GM19397 (cell line): ENCODE measurements at regions not wholly inside any gene's neighbourhood (a gene's known extent, or its start where the extent isn't known, plus 50 kb on each side); places are given as distances from the start of the nearest gene placed in this dataset.
"Not testable (repeated sequence)": the region's sequence is repeated elsewhere in the genome, so short reads cannot be mapped to it uniquely, and the experiment has no call there.

ENCODE experiments used
- ATAC-seq: cut with Tn5 transposase; IDR thresholded peaks from one replicate; pipeline ENCODE4 v1.9.1; 2021; ENCODE audit warnings: mild to moderate bottlenecking, moderate library complexity; ENCODE audit not compliant: unreplicated experiment

DNA sequence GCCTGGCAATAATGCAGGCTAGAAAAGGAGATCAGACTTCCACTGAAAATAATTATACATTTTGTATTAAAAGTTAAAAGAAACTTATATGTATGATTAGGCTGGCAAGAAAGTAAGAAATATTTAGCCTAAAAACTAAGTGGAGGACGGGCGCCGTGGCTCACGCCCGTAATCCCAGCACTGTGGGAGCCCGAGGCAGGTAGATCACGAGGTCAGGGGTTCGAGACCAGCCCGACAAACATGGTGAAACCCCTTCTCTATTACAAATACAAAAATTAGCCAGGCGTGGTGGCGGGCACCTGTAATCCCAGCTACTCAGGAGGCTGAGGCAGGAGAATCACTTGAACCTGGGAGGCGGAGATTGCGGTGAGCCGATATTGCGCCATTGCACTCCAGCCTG, 707.0 kb downstream of the C6orf118 start:
- not testable (repeated sequence) for ATAC-seq

DNA sequence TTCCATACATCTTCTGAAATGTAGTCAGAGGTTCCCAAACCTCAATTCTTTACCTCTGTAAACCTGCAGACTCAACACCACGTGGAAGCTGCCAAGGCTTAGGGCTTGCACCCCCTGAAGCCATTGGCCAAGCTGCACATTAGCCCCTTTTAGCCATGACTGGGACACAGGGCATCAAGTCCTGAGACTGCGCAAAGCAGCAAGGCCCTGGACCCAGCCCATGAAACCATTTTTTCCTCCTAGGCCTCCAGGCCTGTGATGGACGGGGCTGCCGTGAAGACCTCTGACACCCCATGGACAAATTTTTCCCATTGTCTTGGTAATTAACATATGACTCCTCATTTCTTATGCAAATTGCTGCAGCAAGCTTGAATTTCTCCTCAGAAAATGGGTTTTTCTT, 727.8 kb downstream of the C6orf118 start:
- ATAC-seq, result no peak

DNA sequence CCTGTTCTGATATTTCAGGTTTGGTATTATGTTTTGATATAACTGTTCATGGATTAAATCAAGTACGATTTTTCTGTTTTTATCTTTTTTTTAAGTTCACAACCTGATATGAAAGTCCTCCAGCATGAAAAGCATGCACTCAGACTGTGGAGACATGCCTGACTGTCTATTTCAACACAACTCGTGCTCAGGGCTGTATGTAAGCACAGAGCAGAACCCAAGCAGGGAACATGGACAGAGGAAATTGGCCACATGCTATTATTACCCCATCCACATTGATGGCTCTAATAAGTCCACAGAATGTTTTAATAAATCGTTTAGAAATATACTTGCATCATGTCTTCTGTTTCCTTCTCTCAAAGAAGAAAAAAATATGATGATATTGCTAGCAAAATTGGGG, 730.4 kb downstream of the C6orf118 start:
- no peak for ATAC-seq

DNA sequence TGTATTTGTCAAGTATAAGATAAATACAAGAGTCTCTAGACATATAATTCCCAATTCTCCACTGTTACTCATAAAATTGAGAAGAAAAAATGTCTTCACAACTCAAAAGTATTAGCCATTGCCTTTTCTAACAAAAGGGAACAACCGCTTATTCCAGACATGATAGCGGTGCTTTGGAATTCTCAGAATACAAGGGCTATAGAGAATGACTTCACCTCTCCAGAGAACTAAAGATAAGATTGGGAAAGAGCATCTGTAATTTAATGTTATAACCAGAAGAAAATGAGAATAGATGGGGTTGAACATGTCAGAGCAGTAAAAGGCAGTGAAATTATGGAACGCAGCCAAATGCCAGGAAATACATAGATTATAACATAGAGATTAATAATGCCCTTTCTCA, 730.8 kb downstream of the C6orf118 start:
- no peak for ATAC-seq

DNA sequence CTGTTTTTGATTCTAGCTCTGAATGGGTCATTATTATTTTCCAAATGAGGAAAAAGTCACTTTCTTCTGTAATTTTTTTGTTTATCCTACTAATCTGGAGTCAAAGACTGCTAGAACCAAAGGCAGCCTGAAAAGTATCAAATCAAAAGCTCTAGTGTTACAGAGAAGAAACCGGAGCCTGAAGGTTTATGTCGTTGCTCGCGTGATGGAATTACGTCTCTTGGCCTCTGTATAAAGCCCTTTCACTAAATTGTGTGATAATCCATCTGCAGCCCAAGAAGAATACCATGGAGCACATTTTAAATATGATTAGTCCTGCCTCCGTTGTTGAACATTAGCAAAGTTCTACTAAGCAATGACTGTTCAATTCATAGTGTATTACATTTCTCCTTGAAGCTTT, 738.6 kb downstream of the C6orf118 start:
- no peak for ATAC-seq

DNA sequence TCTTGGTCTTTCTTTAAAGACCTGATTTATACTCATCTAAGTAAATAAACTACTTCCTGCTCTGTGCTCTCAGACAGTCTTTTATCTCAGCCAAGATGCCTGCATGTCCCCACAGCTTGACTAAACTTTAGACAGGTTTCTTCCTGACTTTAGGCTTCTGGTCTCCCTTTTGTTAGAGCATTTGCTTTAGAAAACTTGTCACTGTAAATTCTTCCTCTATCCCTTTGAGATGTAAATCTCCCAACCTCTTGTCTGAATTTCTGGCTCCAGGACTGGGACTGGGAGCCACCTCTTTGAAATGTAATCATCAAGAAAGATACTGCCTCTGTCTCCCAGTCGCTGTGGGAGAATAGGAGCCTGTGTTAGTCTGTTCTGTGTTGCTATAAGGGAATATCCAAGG, 739.9 kb downstream of the C6orf118 start:
- ATAC-seq, result no peak

DNA sequence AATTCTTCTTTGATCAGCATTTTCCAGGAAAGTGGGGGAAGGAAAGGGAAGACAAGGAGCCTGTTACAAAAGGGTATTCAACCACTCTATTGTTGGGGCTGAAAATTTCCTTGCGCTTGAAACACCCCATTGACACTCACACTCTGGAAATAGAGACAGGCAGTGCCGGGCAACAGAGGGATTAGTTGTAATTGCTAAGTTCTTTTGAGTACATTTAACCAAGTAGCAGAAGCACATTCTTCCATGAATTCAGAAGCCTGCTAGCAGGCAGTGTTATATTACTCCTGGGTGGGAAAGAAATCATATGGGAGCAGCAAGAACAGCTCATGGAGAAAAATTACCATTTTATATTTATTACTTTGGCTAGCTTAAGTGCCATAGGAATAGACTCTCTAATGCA, 745.5 kb downstream of the C6orf118 start:
- ATAC-seq, result no peak

DNA sequence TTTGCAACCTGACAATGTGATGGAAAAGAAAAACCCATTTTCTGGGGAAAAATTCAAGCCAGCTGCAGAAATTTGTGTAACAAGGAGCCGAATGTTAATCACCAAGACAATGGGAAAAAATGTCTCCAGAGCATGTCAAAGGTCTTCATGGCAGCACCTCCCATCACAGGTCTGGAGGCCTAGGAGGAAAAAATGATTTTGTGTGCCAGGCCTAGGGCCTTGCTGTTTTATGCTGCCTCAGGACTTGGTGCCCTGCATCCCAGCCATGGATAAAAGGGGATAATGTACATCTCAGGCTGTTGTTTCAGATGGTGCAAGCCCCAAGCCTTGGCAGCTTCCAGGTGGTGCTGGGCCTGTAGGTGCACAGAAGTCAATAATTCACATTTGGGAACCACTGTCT, 747.7 kb downstream of the C6orf118 start:
- ATAC-seq, result no peak

DNA sequence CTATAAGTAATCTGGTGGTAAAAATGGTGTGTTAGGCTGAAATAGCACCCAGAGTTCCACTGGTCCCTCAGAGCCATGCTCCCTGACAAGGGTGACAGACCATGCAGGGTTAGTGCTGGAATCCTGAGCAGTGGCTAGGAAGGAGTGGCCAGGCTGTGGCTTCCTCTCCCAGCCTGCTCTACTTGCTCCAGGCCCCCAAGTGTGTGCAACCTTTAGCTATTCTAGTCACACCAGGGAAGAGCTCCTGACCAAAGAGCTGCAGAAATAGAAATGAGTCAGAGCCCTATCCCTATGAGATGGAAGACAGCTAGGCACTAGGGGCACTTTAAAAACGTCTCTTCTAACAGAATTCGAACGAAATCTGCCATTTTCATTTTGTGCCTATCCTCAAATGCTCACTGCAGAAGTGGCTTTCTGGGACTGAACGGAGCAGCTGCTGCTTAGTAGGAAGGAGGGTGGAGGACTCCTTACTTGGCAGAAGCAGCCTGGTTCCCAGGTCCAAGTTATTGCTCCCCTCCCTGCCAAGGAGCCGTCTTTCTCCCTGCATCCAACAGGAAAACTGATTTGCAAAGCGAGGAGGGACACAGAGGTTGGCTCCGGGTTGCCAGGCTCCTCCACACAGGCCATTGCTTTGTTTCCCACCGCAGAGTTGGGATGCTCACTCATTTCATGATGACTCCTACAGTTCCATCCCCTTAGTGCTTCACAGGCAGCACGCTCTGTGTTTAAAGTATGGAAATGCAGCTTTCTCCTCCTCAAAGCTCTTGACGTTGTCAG, 754.5 kb downstream of the C6orf118 start:
- ATAC-seq, result no peak

DNA sequence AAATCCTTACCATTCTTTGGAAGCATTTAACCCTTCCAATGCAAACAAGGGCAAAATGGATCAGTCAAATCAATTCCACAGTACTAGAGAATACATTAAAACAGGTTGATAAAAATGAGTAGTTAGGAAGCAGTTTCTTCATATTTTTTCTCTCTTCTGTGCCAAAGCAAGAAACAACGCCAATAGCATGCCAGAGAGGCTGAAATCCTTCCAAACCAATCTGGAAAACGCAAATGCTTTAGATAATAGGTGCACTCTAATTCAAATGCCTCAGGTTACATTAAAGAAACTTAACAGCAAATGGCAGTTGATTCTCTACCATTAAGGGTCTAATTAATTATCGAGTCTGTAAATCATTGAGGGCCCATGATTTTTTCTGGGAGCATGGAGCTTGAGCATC, 755.2 kb downstream of the C6orf118 start:
- no peak for ATAC-seq

DNA sequence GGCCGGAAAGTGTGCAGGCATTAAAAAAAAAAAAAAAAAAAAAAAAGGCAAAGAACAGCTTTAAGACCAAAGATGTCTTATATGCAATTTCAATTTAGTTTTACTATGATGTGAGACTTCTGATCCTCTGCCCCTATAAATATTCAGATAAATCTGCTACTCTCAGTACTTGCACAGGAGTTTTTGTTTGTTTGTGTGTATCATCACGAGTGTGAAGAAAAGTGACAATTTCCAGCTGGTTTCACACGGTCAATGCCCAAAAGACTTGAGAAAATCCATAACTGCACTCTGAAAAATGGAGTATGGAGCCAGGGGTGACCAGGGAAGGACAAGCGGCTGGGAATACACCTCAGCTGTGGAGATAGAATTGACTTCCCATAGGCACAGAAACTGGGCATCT, 757.7 kb downstream of the C6orf118 start:
- no peak for ATAC-seq

DNA sequence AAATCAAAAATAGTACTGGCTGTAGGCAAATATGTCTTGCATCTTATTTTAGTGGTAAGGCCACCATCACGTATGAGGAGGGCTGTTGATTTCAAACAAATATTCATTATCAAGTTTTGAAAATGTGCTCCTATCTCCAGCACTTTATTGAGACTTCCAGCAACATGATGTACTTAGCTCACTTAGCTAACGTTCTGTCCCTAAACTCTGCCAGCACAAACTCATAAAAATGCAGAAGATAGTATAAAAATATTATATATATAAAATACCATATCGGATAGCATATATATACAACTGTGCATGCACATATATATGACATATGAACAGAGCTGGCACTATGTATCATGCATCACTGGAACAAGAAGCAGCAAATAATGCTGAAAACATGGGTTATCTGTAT, 762.3 kb downstream of the C6orf118 start:
- ATAC-seq, result no peak

DNA sequence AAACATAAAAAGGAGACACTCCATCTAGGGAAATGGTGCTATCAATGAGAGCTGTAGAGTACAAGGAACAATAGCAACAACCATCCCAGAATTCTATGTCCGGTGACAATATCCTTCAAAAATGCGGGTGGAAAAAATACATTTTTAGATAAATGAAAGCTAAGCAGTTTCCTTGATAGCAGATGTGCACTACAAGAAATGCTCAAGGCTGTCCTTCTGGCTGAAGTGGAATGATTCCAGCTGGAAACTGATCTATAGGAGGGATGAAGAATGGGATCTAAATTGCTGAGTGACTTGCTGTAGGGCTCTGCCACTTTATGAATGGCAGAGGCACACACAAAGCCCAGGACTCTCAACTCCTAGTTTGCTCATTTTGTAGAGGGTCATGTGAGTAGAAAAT, 763.1 kb downstream of the C6orf118 start:
- ATAC-seq, result no peak

DNA sequence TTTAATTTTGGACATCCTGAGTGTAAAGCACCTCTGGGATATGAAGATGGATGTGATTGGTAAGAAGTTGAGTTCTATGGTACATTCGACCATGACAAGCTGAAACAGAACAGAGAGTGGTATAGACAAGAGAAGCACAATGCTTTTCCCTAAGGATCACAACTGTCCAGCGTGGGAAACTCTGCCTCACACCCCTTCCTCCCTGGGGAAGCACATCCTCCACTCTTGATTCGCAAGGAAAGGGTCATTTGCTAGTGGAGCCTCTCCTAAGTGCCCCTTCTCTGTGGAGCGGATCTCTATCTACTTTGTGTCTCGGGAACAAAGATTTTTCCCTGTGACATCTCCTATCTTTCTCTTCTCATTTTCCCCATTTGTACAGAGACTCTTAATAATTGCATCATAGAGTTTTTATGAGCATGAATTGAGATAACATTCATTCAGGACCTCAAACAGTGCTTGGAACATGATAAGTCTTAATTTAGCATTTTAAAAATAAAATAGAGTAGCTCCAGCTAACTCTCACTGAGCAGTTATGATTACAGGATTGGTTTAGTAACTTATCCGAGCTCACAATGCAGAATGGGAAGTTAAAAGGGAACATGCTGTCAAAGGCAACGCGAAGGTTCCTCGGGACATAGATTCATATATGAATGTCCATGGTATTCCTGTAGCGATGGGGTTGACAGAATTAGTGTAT, 775.2 kb downstream of the C6orf118 start:
- ATAC-seq, result no peak

DNA sequence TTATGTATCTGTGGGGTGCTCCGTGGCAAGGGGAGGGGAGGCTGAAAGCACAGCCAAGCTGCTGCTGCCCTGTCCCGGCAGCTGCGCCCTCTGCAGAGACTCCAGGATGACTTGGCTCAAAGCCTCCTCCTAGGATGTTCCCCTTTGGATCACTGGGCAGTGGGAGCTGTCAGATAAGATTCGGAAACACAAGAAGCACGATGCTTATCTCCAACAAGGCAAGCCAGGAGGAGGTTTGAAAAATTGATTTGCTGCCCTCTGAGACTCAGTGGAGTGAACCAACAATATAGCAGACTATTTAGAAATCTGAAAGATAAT, 776.4 kb downstream of the C6orf118 start:
- no peak for ATAC-seq

DNA sequence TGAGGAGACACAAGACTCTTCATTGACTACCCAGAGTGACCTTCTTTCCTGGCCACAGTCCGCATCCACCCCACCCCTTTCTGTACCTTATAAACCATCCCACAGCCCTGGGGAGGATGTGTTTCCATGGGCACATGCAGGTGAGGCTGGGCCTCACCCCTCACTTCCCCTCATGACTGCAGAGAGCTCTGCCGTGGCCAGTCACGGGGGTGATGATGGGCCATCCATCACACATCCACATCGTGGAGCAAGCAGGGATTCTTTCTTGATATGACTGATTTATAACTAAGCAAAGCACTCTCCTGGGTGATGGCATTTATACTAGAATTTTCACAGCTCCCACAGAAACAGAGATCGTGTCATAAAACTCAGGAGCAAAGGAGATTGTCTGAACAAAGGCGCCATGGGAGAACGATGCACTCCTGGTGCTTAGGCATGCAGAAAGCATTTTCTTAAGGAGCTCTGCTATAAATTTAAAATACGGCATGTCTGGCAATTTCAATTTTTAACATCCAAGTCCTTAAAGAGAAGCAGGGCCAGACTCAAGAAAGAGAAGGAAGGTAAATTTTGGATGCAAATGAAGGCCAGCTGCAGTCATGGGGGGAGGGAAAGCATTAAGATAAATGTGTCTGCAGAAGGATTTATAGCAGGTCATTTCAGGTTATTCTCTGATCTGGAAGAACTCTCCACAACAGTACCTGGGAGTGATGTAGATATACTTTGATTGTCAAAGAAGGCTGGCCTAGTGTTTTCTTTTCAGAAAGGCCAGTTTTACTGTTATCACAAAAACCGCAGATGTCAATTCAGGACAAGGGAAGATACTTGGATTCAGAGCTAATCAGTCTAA, 777.0 kb downstream of the C6orf118 start:
- no peak for ATAC-seq

DNA sequence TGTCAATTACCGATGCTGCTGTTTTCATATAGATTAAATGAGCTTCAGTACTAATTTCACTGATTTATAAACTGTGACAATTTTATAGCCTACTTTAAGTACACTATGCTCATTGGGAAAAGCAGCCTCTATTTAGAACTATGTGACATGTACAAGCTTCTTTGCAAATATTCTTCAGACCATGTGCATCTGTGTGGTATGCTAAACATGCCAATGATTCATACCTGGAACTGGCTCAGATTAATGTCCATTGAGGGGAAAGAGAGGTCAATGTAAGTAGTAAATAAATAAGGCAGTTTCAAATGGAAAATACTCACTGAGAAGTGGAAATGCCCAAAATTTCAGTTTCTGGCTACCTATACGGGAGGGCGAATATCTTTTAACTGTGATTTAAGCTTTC, 777.7 kb downstream of the C6orf118 start:
- ATAC-seq, result no peak

DNA sequence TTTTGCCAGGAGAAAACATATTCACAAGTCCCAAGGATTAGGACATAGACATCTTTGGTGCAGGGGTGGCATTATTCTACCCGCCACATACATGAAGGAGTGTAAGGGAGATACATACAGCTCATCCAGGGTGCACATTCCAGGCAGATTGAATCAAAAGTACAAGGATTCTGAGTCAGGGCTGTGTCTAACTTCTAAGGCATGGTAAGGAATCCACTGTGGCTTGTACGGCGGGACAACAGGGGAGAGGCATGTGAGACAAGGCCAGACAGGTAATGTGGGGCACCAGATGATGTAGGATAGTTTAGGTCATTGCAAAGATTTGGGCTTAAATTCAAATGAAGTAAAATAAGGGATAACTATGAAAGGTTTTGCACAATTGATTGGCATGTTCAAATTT, 780.9 kb downstream of the C6orf118 start:
- ATAC-seq, result no peak

DNA sequence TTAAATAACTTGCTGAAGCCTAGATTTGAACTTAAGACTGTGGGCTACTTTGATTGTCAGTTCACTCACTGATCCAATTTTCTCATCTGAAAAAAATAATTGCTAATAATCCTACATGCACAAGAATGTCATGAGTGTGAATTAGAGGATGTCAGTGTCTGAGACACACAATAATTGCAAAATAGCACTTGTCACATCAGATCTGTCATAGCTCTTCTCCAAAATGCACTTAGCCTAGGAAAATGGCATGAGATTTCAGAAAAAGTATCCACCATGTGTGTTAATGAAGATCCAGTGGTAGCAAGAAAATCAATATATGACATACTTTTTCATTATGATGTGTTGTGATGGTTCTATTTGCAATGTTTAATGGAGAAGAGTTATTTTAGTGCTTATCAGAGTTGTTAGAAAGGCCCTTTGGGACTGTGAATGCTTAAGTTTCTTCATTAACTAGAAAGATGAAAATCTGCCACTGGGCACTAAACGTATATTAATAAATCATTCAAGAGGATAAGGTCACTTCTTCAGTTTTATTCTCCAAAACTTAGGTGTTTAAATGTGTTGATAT, 786.2 kb downstream of the C6orf118 start:
- no peak for ATAC-seq

DNA sequence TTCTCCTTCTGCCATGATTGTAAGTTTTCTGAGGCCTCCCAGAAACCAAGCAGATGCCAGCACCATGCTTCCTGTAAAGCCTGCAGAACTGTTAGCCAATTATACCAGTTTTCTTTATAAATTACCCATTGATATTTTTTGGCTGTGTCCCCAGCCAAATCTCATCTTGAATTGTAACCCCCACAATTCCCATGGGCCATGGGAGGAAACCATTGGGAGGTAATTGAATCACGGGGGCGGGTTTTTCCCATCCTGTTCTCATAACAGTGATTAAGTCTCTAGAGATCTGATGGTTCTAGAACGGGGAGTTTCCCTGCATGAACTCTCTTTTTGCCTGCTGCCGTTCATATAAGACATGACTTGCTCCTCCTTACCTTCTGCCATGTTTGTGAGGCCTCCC, 788.5 kb downstream of the C6orf118 start:
- no peak for ATAC-seq

DNA sequence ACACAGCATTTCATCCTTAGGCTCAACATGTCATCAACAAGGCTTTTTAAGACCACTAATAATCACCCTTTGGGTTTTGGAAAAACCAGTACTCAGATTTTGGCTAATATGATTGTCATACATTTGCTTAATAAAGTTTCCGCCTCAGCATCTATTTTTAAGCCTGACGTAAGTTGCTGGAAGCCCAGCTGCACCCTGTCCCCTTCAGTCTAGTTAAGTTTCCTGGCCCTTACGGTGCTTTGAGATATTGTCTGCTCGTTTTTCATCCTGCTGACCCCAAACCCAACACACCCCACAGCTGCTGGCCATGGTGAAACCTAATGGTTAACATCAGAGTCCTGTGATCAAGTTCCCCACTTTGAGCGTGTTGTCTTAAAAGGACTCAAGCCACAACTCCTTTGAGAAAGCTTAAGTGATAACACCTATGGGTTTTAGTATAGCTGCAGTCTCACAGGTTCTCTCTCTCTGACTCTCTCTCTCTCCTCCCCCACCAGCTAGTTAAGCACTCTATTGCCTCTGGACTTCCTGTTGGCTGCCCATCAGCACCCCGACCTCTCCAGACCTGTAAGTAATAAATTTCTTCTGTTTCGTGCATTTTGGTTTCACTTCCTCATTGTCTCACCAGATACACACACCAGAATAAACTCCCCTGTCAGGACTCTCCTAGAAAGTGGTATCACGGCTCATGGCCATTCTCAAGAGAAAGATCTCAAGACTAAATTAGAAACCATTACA, 802.0 kb downstream of the C6orf118 start:
- no peak for ATAC-seq
